WERI-Rb-1 (cell line): ENCODE measurements at regions not wholly inside any gene's neighbourhood (a gene's known extent, or its start where the extent isn't known, plus 50 kb on each side); places are given as distances from the start of the nearest gene placed in this dataset.

Source experiments
- DNase-seq: peaks from one replicate; pipeline ENCODE4 v3.0.0-alpha.2; 2020
- H3K27ac ChIP-seq: fragments of 250-450 bp; sonication (Bioruptor Pico); 2 replicates; pipeline ENCODE4 v1.5.1; 2020; ENCODE audit warnings: mild to moderate bottlenecking, moderate library complexity
- H3K27me3 ChIP-seq: fragments of 250-450 bp; sonication (Bioruptor Pico); 2 replicates; pipeline ENCODE4 v1.5.1; 2021; ENCODE audit warnings: mild to moderate bottlenecking, low read depth, moderate library complexity; ENCODE audit not compliant: insufficient read depth, severe bottlenecking
- H3K36me3 ChIP-seq: fragments of 250-450 bp; sonication (Bioruptor Pico); 2 replicates; pipeline ENCODE4 v1.5.1; 2020; ENCODE audit warnings: mild to moderate bottlenecking, moderate library complexity
- H3K4me3 ChIP-seq: 2 replicates; pipeline ENCODE4 v1.5.1; 2011; ENCODE audit warnings: low read depth, mild to moderate bottlenecking, control low read depth, low read length
- H3K9me3 ChIP-seq: fragments of 250-450 bp; sonication (Bioruptor Pico); 2 replicates; pipeline ENCODE4 v1.5.1; 2021; ENCODE audit warnings: mild to moderate bottlenecking, moderate library complexity; ENCODE audit not compliant: severe bottlenecking
- TF ChIP-seq, protein P1 (sequence below): IDR thresholded peaks from 2 replicates; pipeline ENCODE4 v1.5.1; 2011; ENCODE audit warnings: low read depth, mild to moderate bottlenecking, control low read depth, inconsistent platforms, low read length

- DNase-seq = no peak
- Histone ChIP-seq H3K9me3 (no peaks in the 10 kb centered on the region), H3K27ac (no peak overlapping the region)
These were observed 429.8 kb downstream of the FOXO1 start for GRCh38 chr13:40236566-40237168.

GRCh38 chr13:40238761-40239160, 427.7 kb downstream of the FOXO1 start:
- H3K36me3 ChIP-seq = no peaks in the 10 kb centered on the region
- no peaks in the 10 kb centered on the region for H3K27me3 ChIP-seq
- H3K9me3 ChIP-seq = no peaks in the 10 kb centered on the region

More at GRCh38 chr13:40236566-40237168, 429.8 kb downstream of the FOXO1 start:
- TF ChIP-seq, protein P1, sequence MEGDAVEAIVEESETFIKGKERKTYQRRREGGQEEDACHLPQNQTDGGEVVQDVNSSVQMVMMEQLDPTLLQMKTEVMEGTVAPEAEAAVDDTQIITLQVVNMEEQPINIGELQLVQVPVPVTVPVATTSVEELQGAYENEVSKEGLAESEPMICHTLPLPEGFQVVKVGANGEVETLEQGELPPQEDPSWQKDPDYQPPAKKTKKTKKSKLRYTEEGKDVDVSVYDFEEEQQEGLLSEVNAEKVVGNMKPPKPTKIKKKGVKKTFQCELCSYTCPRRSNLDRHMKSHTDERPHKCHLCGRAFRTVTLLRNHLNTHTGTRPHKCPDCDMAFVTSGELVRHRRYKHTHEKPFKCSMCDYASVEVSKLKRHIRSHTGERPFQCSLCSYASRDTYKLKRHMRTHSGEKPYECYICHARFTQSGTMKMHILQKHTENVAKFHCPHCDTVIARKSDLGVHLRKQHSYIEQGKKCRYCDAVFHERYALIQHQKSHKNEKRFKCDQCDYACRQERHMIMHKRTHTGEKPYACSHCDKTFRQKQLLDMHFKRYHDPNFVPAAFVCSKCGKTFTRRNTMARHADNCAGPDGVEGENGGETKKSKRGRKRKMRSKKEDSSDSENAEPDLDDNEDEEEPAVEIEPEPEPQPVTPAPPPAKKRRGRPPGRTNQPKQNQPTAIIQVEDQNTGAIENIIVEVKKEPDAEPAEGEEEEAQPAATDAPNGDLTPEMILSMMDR = no peak
- no peaks in the 10 kb centered on the region for H3K36me3 ChIP-seq
- no peak overlapping the region for H3K4me3 ChIP-seq
- no peaks in the 10 kb centered on the region for H3K27me3 ChIP-seq

GRCh38 chr13:40240293-40240692, 426.1 kb downstream of the FOXO1 start:
- Histone ChIP-seq H3K4me3 (no peak overlapping the region), H3K9me3 (no peaks in the 10 kb centered on the region), H3K27ac (no peak overlapping the region), H3K36me3 (no peaks in the 10 kb centered on the region), H3K27me3 (no peaks in the 10 kb centered on the region)
- DNase-seq = no peak
- TF ChIP-seq, protein P1 = no peak

More at GRCh38 chr13:40238761-40239160, 427.7 kb downstream of the FOXO1 start:
- H3K4me3 ChIP-seq = no peak overlapping the region
- H3K27ac ChIP-seq = no peak overlapping the region
- no peak for DNase-seq
- TF ChIP-seq, protein P1 = no peak

GRCh38 chr13:40241125-40241798, 425.2 kb downstream of the FOXO1 start:
- Histone ChIP-seq H3K27ac (no peak overlapping the region), H3K27me3 (no peaks in the 10 kb centered on the region), H3K36me3 (no peaks in the 10 kb centered on the region), H3K4me3 (no peak overlapping the region), H3K9me3 (no peaks in the 10 kb centered on the region)
- TF ChIP-seq, protein P1 = no peak
- no peak for DNase-seq

DNA sequence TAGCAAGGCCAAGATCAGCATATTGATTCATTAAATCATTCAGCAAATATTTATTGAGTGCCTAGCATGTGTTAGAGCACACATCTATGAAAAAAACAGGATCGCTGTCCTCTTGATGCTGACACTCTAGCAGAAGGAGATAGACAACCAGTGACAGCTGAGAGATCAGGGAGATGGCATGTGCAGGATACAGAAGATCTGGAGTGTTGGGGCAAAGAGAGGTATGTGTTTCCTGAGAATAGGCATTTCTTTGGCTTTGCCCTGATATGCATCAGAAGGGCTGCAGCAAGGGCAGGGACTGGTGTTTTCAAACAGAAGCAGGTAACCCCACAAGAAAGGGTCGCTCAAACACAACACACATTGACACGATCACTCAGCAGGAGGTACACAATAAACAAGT, 423.4 kb downstream of the FOXO1 start:
- Histone ChIP-seq H3K27me3 (no peaks in the 10 kb centered on the region), H3K9me3 (no peaks in the 10 kb centered on the region), H3K36me3 (no peaks in the 10 kb centered on the region), H3K27ac (no peak overlapping the region), H3K4me3 (no peak overlapping the region)
- DNase-seq = no peak
- TF ChIP-seq, protein P1 = no peak
